ENCODE measurements at regions not wholly inside any gene's neighbourhood (a gene's known extent, or its start where the extent isn't known, plus 50 kb on each side); places are given as distances from the start of the nearest gene placed in this dataset.
"Not testable (repeated sequence)": the region's sequence is repeated elsewhere in the genome, so short reads cannot be mapped to it uniquely, and the experiment has no call there.

GRCh38 chrX:43239356-43239755, 416.7 kb upstream of the MAOA start:
- no peak for DNase-seq

GRCh38 chrX:43255596-43255995, 400.5 kb upstream of the MAOA start:
- no peak for DNase-seq

GRCh38 chrX:43266487-43266886, 389.6 kb upstream of the MAOA start:
- DNase-seq: no peak

- DNase-seq: no peak
Measured at GRCh38 chrX:43267652-43268051, 388.4 kb upstream of the MAOA start.

- DNase-seq: no peak
Measured at GRCh38 chrX:43269201-43269600, 386.9 kb upstream of the MAOA start.

- no peak for DNase-seq
Measured at GRCh38 chrX:43277879-43278278, 378.2 kb upstream of the MAOA start.

- no peak for DNase-seq
Measured at GRCh38 chrX:43278440-43278839, 377.7 kb upstream of the MAOA start.

GRCh38 chrX:43279341-43279808, 376.7 kb upstream of the MAOA start:
- DNase-seq: no peak

GRCh38 chrX:43283187-43283586, 372.9 kb upstream of the MAOA start:
- no peak for DNase-seq

- DNase-seq: not testable (repeated sequence)
Measured at GRCh38 chrX:43311625-43312024, 344.5 kb upstream of the MAOA start.

- DNase-seq: no peak
Measured at GRCh38 chrX:43313035-43313434, 343.1 kb upstream of the MAOA start.

- DNase-seq: no peak
Measured at GRCh38 chrX:43314525-43314924, 341.6 kb upstream of the MAOA start.

GRCh38 chrX:43315622-43316021, 340.5 kb upstream of the MAOA start:
- no peak for DNase-seq

- no peak for DNase-seq
Measured at GRCh38 chrX:43316146-43316545, 340.0 kb upstream of the MAOA start.

- no peak for DNase-seq
Measured at GRCh38 chrX:43317378-43317777, 338.7 kb upstream of the MAOA start.

- DNase-seq: no peak
Measured at GRCh38 chrX:43328358-43328946, 327.6 kb upstream of the MAOA start.

- DNase-seq: no peak
Measured at GRCh38 chrX:43333543-43333942, 322.6 kb upstream of the MAOA start.

- DNase-seq: no peak
Measured at GRCh38 chrX:43345166-43345565, 310.9 kb upstream of the MAOA start.

- DNase-seq: peak; percentile 24
Measured at GRCh38 chrX:43349363-43349762, 306.7 kb upstream of the MAOA start.

- DNase-seq: no peak
Measured at GRCh38 chrX:43350935-43351334, 305.2 kb upstream of the MAOA start.

GRCh38 chrX:43357741-43358140, 298.4 kb upstream of the MAOA start:
- no peak for DNase-seq

- no peak for DNase-seq
Measured at GRCh38 chrX:43373032-43373431, 283.1 kb upstream of the MAOA start.

- DNase-seq: no peak
Measured at GRCh38 chrX:43375136-43375535, 281.0 kb upstream of the MAOA start.

- DNase-seq: no peak
Measured at GRCh38 chrX:43380704-43381103, 275.4 kb upstream of the MAOA start.

- DNase-seq: no peak
Measured at GRCh38 chrX:43386875-43387274, 269.2 kb upstream of the MAOA start.

- DNase-seq: no peak
Measured at GRCh38 chrX:43405191-43405590, 250.9 kb upstream of the MAOA start.
